Erythroblast (primary cell): ENCODE measurements at regions not wholly inside any gene's neighbourhood (a gene's known extent, or its start where the extent isn't known, plus 50 kb on each side); places are given as distances from the start of the nearest gene placed in this dataset.

Experiments
- GATA1 ChIP-seq: IDR thresholded peaks from 2 replicates; pipeline ENCODE4 v1.6.1; 2011; ENCODE audit warnings: low read depth, mild to moderate bottlenecking, control low read depth, low read length, moderate library complexity
- POLR2A ChIP-seq: IDR thresholded peaks from 2 replicates; pipeline ENCODE4 v1.6.1; 2011; ENCODE audit warnings: mild to moderate bottlenecking, low read length

DNA sequence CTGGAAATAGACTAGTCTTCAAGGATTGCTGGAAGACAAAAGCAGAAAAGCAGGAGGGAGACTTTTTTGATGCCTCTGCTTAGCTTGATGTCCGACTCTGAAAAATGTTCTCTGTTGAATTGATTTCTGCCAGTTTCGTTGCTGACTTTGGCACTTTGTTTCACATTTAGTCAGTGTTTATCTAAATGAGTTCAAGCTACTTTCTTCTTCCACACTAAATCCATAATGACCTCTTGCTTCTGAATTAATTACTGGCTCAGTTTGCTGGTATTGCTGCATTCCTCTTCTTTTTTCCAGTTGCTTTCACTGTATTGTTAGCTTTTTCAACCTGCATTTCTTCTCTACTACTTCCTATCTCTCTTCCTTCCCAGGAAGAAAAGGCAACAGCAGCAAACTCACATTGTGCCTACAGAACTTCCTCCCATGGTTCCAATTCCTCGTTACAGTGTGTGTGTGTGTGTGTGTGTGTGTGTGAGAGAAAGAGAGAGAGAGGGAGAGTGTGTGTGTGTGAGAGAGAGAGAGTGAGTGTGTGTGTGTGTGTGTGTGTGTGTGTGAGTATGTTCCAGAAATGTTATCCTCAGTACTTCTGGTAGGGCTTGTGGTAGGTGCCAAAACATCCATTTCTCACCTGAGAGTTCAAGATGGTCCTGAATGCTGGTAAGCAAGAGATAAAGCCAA is 234.8 kb downstream of the CSNK1G3 start:
- TF ChIP-seq POLR2A (no peak), GATA1 (no peak)
